DMS53 (cell line): ENCODE measurements at regions not wholly inside any gene's neighbourhood (a gene's known extent, or its start where the extent isn't known, plus 50 kb on each side); places are given as distances from the start of the nearest gene placed in this dataset.

Experiments
- DNase-seq: peaks from one replicate; lab custom pipeline; 2025; lab: John Stamatoyannopoulos, UW

- no peak for DNase-seq
Observed at GRCh38 chr10:28058746-28059145, 59.9 kb upstream of the ODAD2 start.

- peak; percentile 22 for DNase-seq
Observed at GRCh38 chr10:28054228-28054860, 55.5 kb upstream of the ODAD2 start.

GRCh38 chr10:28049286-28049685, 50.4 kb upstream of the ODAD2 start:
- DNase-seq = no peak
